HEK293 (cell line): ENCODE measurements at regions not wholly inside any gene's neighbourhood (a gene's known extent, or its start where the extent isn't known, plus 50 kb on each side); places are given as distances from the start of the nearest gene placed in this dataset.
A peak's percentile ranks its signal among the peaks of the same experiment; 100 is the strongest.

Experiments used
- CTCF ChIA-PET: fragments of 350-600 bp; formaldehyde crosslinking; extraction: SDS; loops from one replicate; lab custom pipeline; 2021; ENCODE audit warnings: antibody characterized with exemption; lab: Yijun Ruan, JAX
- POLR2A ChIA-PET: fragments of 300-600 bp; formaldehyde crosslinking; extraction: SDS; loops from one replicate; lab custom pipeline; 2020; ENCODE audit warnings: antibody characterized with exemption, inconsistent platforms; lab: Yijun Ruan, JAX
- H3K27ac ChIP-seq: fragments of 200-500 bp; sonication (Bioruptor generic); 2 replicates; pipeline ENCODE4 v1.5.1; 2014; ENCODE audit warnings: low read depth, low read length, control low read depth, inconsistent platforms; ENCODE audit errors: extremely low read depth
- H3K36me3 ChIP-seq, 2 experiments: fragments of 200-500 bp in 1 of 2; sonication (Bioruptor generic) in 1 of 2; 1 replicate in 1 of 2; 2 replicates in 1 of 2; pipeline ENCODE4 v1.5.1; 2014 to 2017; ENCODE audit warnings: inconsistent platforms in 2 of 2, low read length in 2 of 2; ENCODE audit not compliant: control insufficient read depth in 2 of 2, insufficient read depth in 1 of 2
- H3K4me1 ChIP-seq: fragments of 200-500 bp; sonication (Bioruptor generic); 2 replicates; pipeline ENCODE4 v1.5.1; 2014; ENCODE audit warnings: mild to moderate bottlenecking, low read length, inconsistent platforms; ENCODE audit not compliant: control insufficient read depth, insufficient read depth
- H3K4me3 ChIP-seq: 2 replicates; pipeline ENCODE4 v1.5.1; 2011; ENCODE audit warnings: low read depth, mild to moderate bottlenecking, control low read depth, low read length, moderate library complexity
- H3K9me3 ChIP-seq: fragments of 200-500 bp; sonication (Bioruptor generic); 2 replicates; pipeline ENCODE4 v1.5.1; 2014; ENCODE audit warnings: low read depth, low read length, inconsistent platforms; ENCODE audit not compliant: control insufficient read depth, insufficient read depth
- INSM2 ChIP-seq: fragments of 450-650 bp; formaldehyde crosslinking; IDR thresholded peaks from 2 replicates; pipeline ENCODE4 v1.5.1; 2016; ENCODE audit warnings: missing biosample characterization, missing genetic modification characterization
- KLF1 ChIP-seq: fragments of 450-650 bp; formaldehyde crosslinking; IDR thresholded peaks from 2 replicates; pipeline ENCODE4 v1.5.1; 2016; ENCODE audit warnings: missing biosample characterization, missing genetic modification characterization
- OSR2 ChIP-seq: fragments of 450-650 bp; formaldehyde crosslinking; IDR thresholded peaks from 2 replicates; pipeline ENCODE4 v1.5.1; 2016; ENCODE audit warnings: missing biosample characterization, missing genetic modification characterization
- ZBTB11 ChIP-seq: fragments of 450-650 bp; formaldehyde crosslinking; conservative IDR thresholded peaks from 2 replicates; pipeline ENCODE4 v1.5.1; 2016; ENCODE audit warnings: low read depth, missing biosample characterization, missing genetic modification characterization
- ZBTB17 ChIP-seq: fragments of 450-650 bp; formaldehyde crosslinking; IDR thresholded peaks from 2 replicates; pipeline ENCODE4 v1.5.1; 2016; ENCODE audit warnings: missing biosample characterization, missing genetic modification characterization
- ZBTB7A ChIP-seq: fragments of 450-650 bp; formaldehyde crosslinking; IDR thresholded peaks from 2 replicates; pipeline ENCODE4 v1.5.1; 2016; ENCODE audit warnings: low read depth, missing biosample characterization, missing genetic modification characterization
- ZEB2 ChIP-seq: fragments of 450-650 bp; formaldehyde crosslinking; IDR thresholded peaks from 2 replicates; pipeline ENCODE4 v1.5.1; 2016; ENCODE audit warnings: missing biosample characterization, missing genetic modification characterization
- ZIC2 ChIP-seq: fragments of 450-650 bp; formaldehyde crosslinking; IDR thresholded peaks from 2 replicates; pipeline ENCODE4 v1.5.1; 2016; ENCODE audit warnings: missing biosample characterization, missing genetic modification characterization
- ZNF133 ChIP-seq: fragments of 450-650 bp; formaldehyde crosslinking; IDR thresholded peaks from 2 replicates; pipeline ENCODE4 v1.5.1; 2016; ENCODE audit warnings: missing biosample characterization, missing genetic modification characterization
- ZNF146 ChIP-seq: fragments of 450-650 bp; formaldehyde crosslinking; IDR thresholded peaks from 2 replicates; pipeline ENCODE4 v1.5.1; 2016; ENCODE audit warnings: missing biosample characterization, missing genetic modification characterization
- ZNF274 ChIP-seq, 2 experiments: fragments of 200-500 bp in 1 of 2; fragments of 450-650 bp in 1 of 2; sonication (Bioruptor generic) in 1 of 2; formaldehyde crosslinking in 1 of 2; IDR thresholded peaks; 2 replicates each; pipeline versions ENCODE4 v1.5.1 to v1.6.1; 2014 to 2016; ENCODE audit warnings: borderline replicate concordance in 1 of 2, inconsistent platforms in 1 of 2, low read length in 1 of 2, missing biosample characterization in 1 of 2, missing genetic modification characterization in 1 of 2
- ZNF302 ChIP-seq: fragments of 450-650 bp; formaldehyde crosslinking; IDR thresholded peaks from 2 replicates; pipeline ENCODE4 v1.5.1; 2016; ENCODE audit warnings: missing biosample characterization, missing genetic modification characterization, low read depth
- ZNF354C ChIP-seq: fragments of 450-650 bp; formaldehyde crosslinking; IDR thresholded peaks from 2 replicates; pipeline ENCODE4 v1.5.1; 2016; ENCODE audit warnings: missing biosample characterization, missing genetic modification characterization, low read depth, borderline replicate concordance
- ZNF391 ChIP-seq: fragments of 450-650 bp; formaldehyde crosslinking; IDR thresholded peaks from 2 replicates; pipeline ENCODE4 v1.5.1; 2016; ENCODE audit warnings: low read depth, missing biosample characterization, missing genetic modification characterization, borderline replicate concordance
- ZNF426 ChIP-seq: fragments of 450-650 bp; formaldehyde crosslinking; IDR thresholded peaks from 2 replicates; pipeline ENCODE4 v1.5.1; 2017; ENCODE audit warnings: missing biosample characterization, missing genetic modification characterization, mild to moderate bottlenecking, inconsistent platforms, moderate library complexity
- ZNF501 ChIP-seq: fragments of 450-650 bp; formaldehyde crosslinking; IDR thresholded peaks from 2 replicates; pipeline ENCODE4 v1.5.1; 2016; ENCODE audit warnings: missing biosample characterization, missing genetic modification characterization
- ZNF548 ChIP-seq: fragments of 450-650 bp; formaldehyde crosslinking; IDR thresholded peaks from 2 replicates; pipeline ENCODE4 v1.5.1; 2016; ENCODE audit warnings: missing biosample characterization, missing genetic modification characterization
- ZNF610 ChIP-seq: fragments of 450-650 bp; formaldehyde crosslinking; IDR thresholded peaks from 2 replicates; pipeline ENCODE4 v1.5.1; 2016; ENCODE audit warnings: missing biosample characterization, missing genetic modification characterization, borderline replicate concordance
- ZNF707 ChIP-seq: fragments of 450-650 bp; formaldehyde crosslinking; IDR thresholded peaks from 2 replicates; pipeline ENCODE4 v1.5.1; 2016; ENCODE audit warnings: missing biosample characterization, missing genetic modification characterization
- ZNF768 ChIP-seq: fragments of 450-650 bp; formaldehyde crosslinking; IDR thresholded peaks from 2 replicates; pipeline ENCODE4 v1.5.1; 2018; ENCODE audit warnings: missing biosample characterization, mild to moderate bottlenecking, missing genetic modification characterization
- TF ChIP-seq, protein P1 (sequence below): fragments of 450-650 bp; formaldehyde crosslinking; IDR thresholded peaks from 2 replicates; pipeline ENCODE4 v1.5.1; 2016; ENCODE audit warnings: missing biosample characterization, missing genetic modification characterization
- TF ChIP-seq, protein P2 (sequence below): fragments of 450-650 bp; formaldehyde crosslinking; IDR thresholded peaks from 2 replicates; pipeline ENCODE4 v1.5.1; 2016; ENCODE audit warnings: missing biosample characterization, missing genetic modification characterization

- TF ChIP-seq ZEB2 (tag by site-specific recombination) (no peak), ZNF146 (tag by site-specific recombination) (peak; percentile 90)
- TF ChIP-seq, all 188 proteins: peak for 2
Observed at GRCh38 chr1:232140419-232141166, 489.3 kb downstream of the SIPA1L2 start (continued).

DNA sequence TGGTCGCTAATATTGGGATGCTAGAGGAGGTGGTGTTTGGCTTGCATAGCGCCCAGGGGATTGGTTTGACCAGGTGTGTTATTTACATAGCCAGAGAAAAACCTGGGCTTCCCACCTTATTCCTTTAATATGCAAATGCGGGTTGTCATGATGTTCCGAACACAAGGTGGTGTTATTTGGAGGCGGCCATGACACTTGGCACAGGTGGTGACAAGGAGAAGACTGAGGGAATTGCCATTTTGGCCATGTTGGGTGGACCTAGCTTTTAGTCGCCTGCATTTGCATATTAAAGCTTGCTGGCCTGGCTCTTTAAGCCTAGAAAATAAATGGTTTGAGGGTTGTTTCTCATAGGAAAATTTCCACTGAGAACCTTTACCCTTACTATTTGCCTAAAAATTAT lies 490.5 kb downstream of the SIPA1L2 start:
- Histone ChIP-seq H3K9me3 (no peaks in the 10 kb centered on the region), H3K4me1 (no peaks in the 10 kb centered on the region), H3K36me3 (no peaks in the 10 kb centered on the region), H3K27ac (no peak overlapping the region), H3K4me3 (no peak overlapping the region)
- ChIA-PET CTCF (interaction anchor here (0.8 to 1.1 kb wide), 2 partner anchors 9 to 273 kb away, joined by 4 read pairs; no protein-coding TSS in a partner anchor), POLR2A (no interaction called here)
- TF ChIP-seq ZNF302 (tag by site-specific recombination), result no peak
- no peak for TF ChIP-seq ZIC2 (tag by site-specific recombination)
- TF ChIP-seq ZBTB17 (tag by site-specific recombination), result no peak
- no peak for TF ChIP-seq ZNF707
- no peak for TF ChIP-seq ZNF391 (tag by site-specific recombination)
- TF ChIP-seq, protein P1, sequence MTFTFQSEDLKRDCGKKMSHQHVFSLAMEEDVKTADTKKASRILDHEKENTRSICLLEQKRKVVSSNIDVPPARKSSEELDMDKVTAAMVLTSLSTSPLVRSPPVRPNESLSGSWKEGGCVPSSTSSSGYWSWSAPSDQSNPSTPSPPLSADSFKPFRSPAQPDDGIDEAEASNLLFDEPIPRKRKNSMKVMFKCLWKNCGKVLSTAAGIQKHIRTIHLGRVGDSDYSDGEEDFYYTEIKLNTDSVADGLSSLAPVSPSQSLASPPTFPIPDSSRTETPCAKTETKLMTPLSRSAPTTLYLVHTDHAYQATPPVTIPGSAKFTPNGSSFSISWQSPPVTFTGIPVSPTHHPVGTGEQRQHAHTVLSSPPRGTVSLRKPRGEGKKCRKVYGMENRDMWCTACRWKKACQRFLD (tag by site-specific recombination), result no peak
- TF ChIP-seq ZNF274 (IDR thresholded peaks at IDR 0.05; ENCODE audit: low read length), result no peak
- no peak for TF ChIP-seq ZNF274 (tag by site-specific recombination; IDR thresholded peaks at IDR 0.05; ENCODE audit: borderline replicate concordance)
- no peak for TF ChIP-seq KLF1
- TF ChIP-seq OSR2 (tag by site-specific recombination), result no peak
- TF ChIP-seq ZNF501 (tag by site-specific recombination), result no peak
- TF ChIP-seq, protein P2, sequence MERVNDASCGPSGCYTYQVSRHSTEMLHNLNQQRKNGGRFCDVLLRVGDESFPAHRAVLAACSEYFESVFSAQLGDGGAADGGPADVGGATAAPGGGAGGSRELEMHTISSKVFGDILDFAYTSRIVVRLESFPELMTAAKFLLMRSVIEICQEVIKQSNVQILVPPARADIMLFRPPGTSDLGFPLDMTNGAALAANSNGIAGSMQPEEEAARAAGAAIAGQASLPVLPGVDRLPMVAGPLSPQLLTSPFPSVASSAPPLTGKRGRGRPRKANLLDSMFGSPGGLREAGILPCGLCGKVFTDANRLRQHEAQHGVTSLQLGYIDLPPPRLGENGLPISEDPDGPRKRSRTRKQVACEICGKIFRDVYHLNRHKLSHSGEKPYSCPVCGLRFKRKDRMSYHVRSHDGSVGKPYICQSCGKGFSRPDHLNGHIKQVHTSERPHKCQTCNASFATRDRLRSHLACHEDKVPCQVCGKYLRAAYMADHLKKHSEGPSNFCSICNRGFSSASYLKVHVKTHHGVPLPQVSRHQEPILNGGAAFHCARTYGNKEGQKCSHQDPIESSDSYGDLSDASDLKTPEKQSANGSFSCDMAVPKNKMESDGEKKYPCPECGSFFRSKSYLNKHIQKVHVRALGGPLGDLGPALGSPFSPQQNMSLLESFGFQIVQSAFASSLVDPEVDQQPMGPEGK, result no peak
- no peak for TF ChIP-seq ZNF426 (tag by site-specific recombination)
- TF ChIP-seq ZBTB11, result no peak
- TF ChIP-seq ZNF610 (tag by site-specific recombination), result no peak
- TF ChIP-seq ZNF354C (tag by site-specific recombination), result no peak
- TF ChIP-seq ZNF548, result no peak
- no peak for TF ChIP-seq ZNF133 (tag by site-specific recombination)
- no peak for TF ChIP-seq ZBTB7A (tag by site-specific recombination)
- TF ChIP-seq INSM2 (tag by site-specific recombination), result no peak
- TF ChIP-seq ZNF768, result no peak
